ENCODE measurements at regions not wholly inside any gene's neighbourhood (a gene's known extent, or its start where the extent isn't known, plus 50 kb on each side); places are given as distances from the start of the nearest gene placed in this dataset.

GRCh38 chr9:110072597-110073355, 135.2 kb downstream of the C9orf152 start:
- Histone ChIP-seq H3K79me1 (ENCODE audit: low read depth in 1 of 2, low read length in 2 of 2) (peaks cover 7 to 68% of the 10 kb centered on the region in 2 experiments), H3K9me1 (ENCODE audit: insufficient read depth, low read length) (peaks cover 34% of the 10 kb centered on the region), H3K27ac (ENCODE audit: insufficient read depth, low read length) (peak overlapping the region; percentile 34; the same call in 1 of the 2 replicates), H3K56ac (ENCODE audit: extremely low read depth, insufficient read depth, low read length) (no peak overlapping the region), H2BK5ac (ENCODE audit: low read depth, low read length, poor library complexity, severe bottlenecking) (no peak overlapping the region), H3K36me3 (ENCODE audit: control insufficient read depth, insufficient read depth, low read length) (peaks cover 10% of the 10 kb centered on the region), H4K5ac (ENCODE audit: low read depth, low read length) (no peak overlapping the region), H2BK120ac (ENCODE audit: low read depth, low read length) (no peak overlapping the region), H2BK20ac (ENCODE audit: low read depth, low read length) (no peak overlapping the region), H3K18ac (ENCODE audit: low read depth, low read length) (no peak overlapping the region), H3K4me3 (ENCODE audit: insufficient read depth, low read depth, low read length) (no peak overlapping the region), H3K23ac (ENCODE audit: low read depth, low read length) (peak overlapping the region; percentile 86; the same call in 1 of the 2 replicates), H3K4me1 (ENCODE audit: control insufficient read depth, insufficient read depth, low read length) (peaks cover 24% of the 10 kb centered on the region), H4K20me1 (ENCODE audit: insufficient read depth, low read length) (peaks cover 87% of the 10 kb centered on the region), H3K14ac (replicated peaks; ENCODE audit: low read depth, low read length) (peak overlapping the region; percentile 65; the same call in 1 of the 2 replicates), H2AK9ac (replicated peaks; ENCODE audit: low read depth, low read length, poor library complexity) (no peak overlapping the region), H4K8ac (ENCODE audit: low read depth in 2 of 2, low read length in 2 of 2) (no peak overlapping the region), H3K9ac (ENCODE audit: low read depth, low read length) (no peak overlapping the region), H3K4me2 (ENCODE audit: low read depth, low read length) (no peak overlapping the region; the same call in 1 of the 2 replicates), H2AFZ (replicated peaks; ENCODE audit: low read length, poor library complexity) (no peak overlapping the region), H3K4ac (ENCODE audit: low read depth, low read length) (no peak overlapping the region), H4K91ac (ENCODE audit: insufficient read depth, low read depth, low read length) (no peak overlapping the region), H2BK15ac (ENCODE audit: low read depth, low read length) (no peak overlapping the region), H3K9me3 (ENCODE audit: control insufficient read depth, insufficient read depth, low read length) (no peaks in the 10 kb centered on the region), H2AK5ac (ENCODE audit: low read depth, low read length) (no peak overlapping the region), H3K27me3 (ENCODE audit: control insufficient read depth, insufficient read depth, low read length) (no peaks in the 10 kb centered on the region)
- BruUV-seq (replicated peaks): no TSS peak
- in situ Hi-C loops (cut with MboI; ENCODE audit: low sequenced_read_pairs): no loop called here
- TF ChIP-seq USF2 (IDR thresholded peaks at IDR 0.05; ENCODE audit: low read depth, low read length) (no peak), CEBPB (IDR thresholded peaks at IDR 0.05; ENCODE audit: low read depth, low read length) (no peak), CHD1 (IDR thresholded peaks at IDR 0.05; ENCODE audit: low read depth, low read length) (no peak), RCOR1 (IDR thresholded peaks at IDR 0.05; ENCODE audit: insufficient replicate concordance, low read length) (no peak), POLR2A (IDR thresholded peaks at IDR 0.05; ENCODE audit: low read depth, low read length) (no peak), CTCF (conservative IDR thresholded peaks at IDR 0.05; ENCODE audit: low read depth, low read length) (no peak), SMC3 (IDR thresholded peaks at IDR 0.05; ENCODE audit: low read depth, low read length) (no peak), FOS (IDR thresholded peaks at IDR 0.05; ENCODE audit: low read depth, low read length) (no peak), MAZ (IDR thresholded peaks at IDR 0.05; ENCODE audit: borderline replicate concordance, low read depth, low read length) (no peak), RFX5 (IDR thresholded peaks at IDR 0.05; ENCODE audit: low read depth, low read length) (no peak), BHLHE40 (IDR thresholded peaks at IDR 0.05; ENCODE audit: low read depth, low read length) (no peak), MXI1 (IDR thresholded peaks at IDR 0.05; ENCODE audit: borderline replicate concordance, low read depth, low read length) (no peak), ELK1 (IDR thresholded peaks at IDR 0.05; ENCODE audit: borderline replicate concordance, low read depth, low read length) (no peak)
- no peak for ATAC-seq (ENCODE audit: low read depth)
- ChIA-PET CTCF (interaction anchor here (1.1 kb wide), 1 partner anchor 77 kb away, joined by 3 read pairs; no protein-coding TSS in a partner anchor), POLR2A (ENCODE audit: unreplicated experiment) (no interaction called here)
- dilution Hi-C loops (cut with HindIII; ENCODE audit: low sequenced_read_pairs, unreplicated experiment): loop anchor here (25.0 kb wide), 1 partner anchor 90 kb away; no protein-coding TSS in a partner anchor
- WGBS, 2 experiments (ENCODE audit: extremely low coverage in 2 of 2, insufficient read length in 1 of 2): 100% methylated on average over 2 of the region's 5 CpGs; no CpG with 5 or more reads in 1 of the 2 experiments
- DNase-seq: no peak
- intact Hi-C loops (cut with micrococcal nuclease): no loop called here

Data from IMR-90 (cell line).